Neural cell (in vitro differentiated cells): ENCODE measurements at regions not wholly inside any gene's neighbourhood (a gene's known extent, or its start where the extent isn't known, plus 50 kb on each side); places are given as distances from the start of the nearest gene placed in this dataset.

ENCODE experiments used
- EP300 ChIP-seq: fragments of 450-650 bp; conservative IDR thresholded peaks from 2 replicates; pipeline ENCODE4 v1.6.1; 2014; ENCODE audit warnings: antibody characterized with exemption, mild to moderate bottlenecking, moderate library complexity; ENCODE audit not compliant: poor library complexity, severe bottlenecking
- EZH2 ChIP-seq: fragments of 200-600, 300-800 bp; shearing (Covaris generic), sonication (generic); IDR thresholded peaks from 2 replicates; pipeline ENCODE4 v1.6.1; 2014; ENCODE audit warnings: antibody characterized with exemption, low read length, borderline replicate concordance, mild to moderate bottlenecking; ENCODE audit not compliant: insufficient read depth, poor library complexity, severe bottlenecking
- POLR2AphosphoS5 ChIP-seq: IDR thresholded peaks from 2 replicates; pipeline ENCODE4 v1.6.1; 2012
- RAD21 ChIP-seq: fragments of 450-650 bp; conservative IDR thresholded peaks from 2 replicates; pipeline ENCODE4 v1.6.1; 2014; ENCODE audit warnings: antibody characterized with exemption, mild to moderate bottlenecking, moderate library complexity
- TAF1 ChIP-seq: IDR thresholded peaks from 2 replicates; pipeline ENCODE4 v1.6.1; 2012; ENCODE audit warnings: low read depth
- TF ChIP-seq, protein P1 (sequence below): fragments of 450-650 bp; IDR thresholded peaks from 2 replicates; pipeline ENCODE4 v1.5.1; 2014; ENCODE audit warnings: antibody characterized with exemption, mild to moderate bottlenecking, moderate library complexity; ENCODE audit not compliant: poor library complexity, severe bottlenecking
- TF ChIP-seq, protein P2 (sequence below): IDR thresholded peaks from 2 replicates; pipeline ENCODE4 v1.6.1; 2012; ENCODE audit warnings: borderline replicate concordance

DNA sequence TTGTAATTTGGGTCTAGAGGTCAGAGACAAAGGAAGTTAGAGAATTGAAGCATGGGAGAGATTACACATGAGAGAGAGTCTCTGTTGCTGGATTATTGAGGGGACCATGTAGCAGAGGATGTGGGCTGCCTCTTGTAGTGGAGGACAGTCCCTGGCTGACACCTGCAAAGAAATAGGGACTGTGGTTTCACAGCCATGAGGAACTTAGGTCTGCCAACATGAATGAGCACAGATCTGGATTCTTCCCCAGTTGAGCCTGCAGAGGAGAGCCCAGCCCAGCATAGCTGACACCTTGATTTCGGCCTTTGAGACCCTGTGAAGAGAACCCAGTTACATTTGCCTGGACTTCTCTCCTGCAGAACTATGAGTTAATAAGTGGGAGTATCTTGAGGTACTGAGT is 179.5 kb upstream of the TWIST2 start:
- TF ChIP-seq EZH2, result no peak
- TF ChIP-seq, protein P1, sequence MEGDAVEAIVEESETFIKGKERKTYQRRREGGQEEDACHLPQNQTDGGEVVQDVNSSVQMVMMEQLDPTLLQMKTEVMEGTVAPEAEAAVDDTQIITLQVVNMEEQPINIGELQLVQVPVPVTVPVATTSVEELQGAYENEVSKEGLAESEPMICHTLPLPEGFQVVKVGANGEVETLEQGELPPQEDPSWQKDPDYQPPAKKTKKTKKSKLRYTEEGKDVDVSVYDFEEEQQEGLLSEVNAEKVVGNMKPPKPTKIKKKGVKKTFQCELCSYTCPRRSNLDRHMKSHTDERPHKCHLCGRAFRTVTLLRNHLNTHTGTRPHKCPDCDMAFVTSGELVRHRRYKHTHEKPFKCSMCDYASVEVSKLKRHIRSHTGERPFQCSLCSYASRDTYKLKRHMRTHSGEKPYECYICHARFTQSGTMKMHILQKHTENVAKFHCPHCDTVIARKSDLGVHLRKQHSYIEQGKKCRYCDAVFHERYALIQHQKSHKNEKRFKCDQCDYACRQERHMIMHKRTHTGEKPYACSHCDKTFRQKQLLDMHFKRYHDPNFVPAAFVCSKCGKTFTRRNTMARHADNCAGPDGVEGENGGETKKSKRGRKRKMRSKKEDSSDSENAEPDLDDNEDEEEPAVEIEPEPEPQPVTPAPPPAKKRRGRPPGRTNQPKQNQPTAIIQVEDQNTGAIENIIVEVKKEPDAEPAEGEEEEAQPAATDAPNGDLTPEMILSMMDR, result no peak
- TF ChIP-seq, protein P2, sequence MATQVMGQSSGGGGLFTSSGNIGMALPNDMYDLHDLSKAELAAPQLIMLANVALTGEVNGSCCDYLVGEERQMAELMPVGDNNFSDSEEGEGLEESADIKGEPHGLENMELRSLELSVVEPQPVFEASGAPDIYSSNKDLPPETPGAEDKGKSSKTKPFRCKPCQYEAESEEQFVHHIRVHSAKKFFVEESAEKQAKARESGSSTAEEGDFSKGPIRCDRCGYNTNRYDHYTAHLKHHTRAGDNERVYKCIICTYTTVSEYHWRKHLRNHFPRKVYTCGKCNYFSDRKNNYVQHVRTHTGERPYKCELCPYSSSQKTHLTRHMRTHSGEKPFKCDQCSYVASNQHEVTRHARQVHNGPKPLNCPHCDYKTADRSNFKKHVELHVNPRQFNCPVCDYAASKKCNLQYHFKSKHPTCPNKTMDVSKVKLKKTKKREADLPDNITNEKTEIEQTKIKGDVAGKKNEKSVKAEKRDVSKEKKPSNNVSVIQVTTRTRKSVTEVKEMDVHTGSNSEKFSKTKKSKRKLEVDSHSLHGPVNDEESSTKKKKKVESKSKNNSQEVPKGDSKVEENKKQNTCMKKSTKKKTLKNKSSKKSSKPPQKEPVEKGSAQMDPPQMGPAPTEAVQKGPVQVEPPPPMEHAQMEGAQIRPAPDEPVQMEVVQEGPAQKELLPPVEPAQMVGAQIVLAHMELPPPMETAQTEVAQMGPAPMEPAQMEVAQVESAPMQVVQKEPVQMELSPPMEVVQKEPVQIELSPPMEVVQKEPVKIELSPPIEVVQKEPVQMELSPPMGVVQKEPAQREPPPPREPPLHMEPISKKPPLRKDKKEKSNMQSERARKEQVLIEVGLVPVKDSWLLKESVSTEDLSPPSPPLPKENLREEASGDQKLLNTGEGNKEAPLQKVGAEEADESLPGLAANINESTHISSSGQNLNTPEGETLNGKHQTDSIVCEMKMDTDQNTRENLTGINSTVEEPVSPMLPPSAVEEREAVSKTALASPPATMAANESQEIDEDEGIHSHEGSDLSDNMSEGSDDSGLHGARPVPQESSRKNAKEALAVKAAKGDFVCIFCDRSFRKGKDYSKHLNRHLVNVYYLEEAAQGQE, result no peak
- TF ChIP-seq POLR2AphosphoS5, result no peak
- TF ChIP-seq EP300, result no peak
- no peak for TF ChIP-seq TAF1
- TF ChIP-seq RAD21, result no peak
